Caco-2 (cell line): ENCODE measurements at regions not wholly inside any gene's neighbourhood (a gene's known extent, or its start where the extent isn't known, plus 50 kb on each side); places are given as distances from the start of the nearest gene placed in this dataset.

Experiments
- BruUV-seq: library from RNA; stranded (reverse); fragments of 400-500 nt; replicated peaks from 2 replicates; lab custom pipeline; 2021; lab: Mats Ljungman, UMichigan
- CTCF ChIA-PET: fragments of 300-600 bp; sonication (Branson Sonifier 250); formaldehyde crosslinking; loops from one replicate; lab custom pipeline; 2022; ENCODE audit warnings: antibody characterized with exemption; lab: Charles Lee
- POLR2A ChIA-PET: fragments of 300-600 bp; sonication (Branson Sonifier 250); formaldehyde crosslinking; loops from one replicate; lab custom pipeline; 2022; ENCODE audit warnings: antibody characterized with exemption; lab: Charles Lee
- DNase-seq, 2 experiments: peaks; one replicate each; pipeline versions ENCODE4 v3.0.0 to v3.0.0-alpha.2; 2020 to 2022
- H3K27me3 ChIP-seq: replicated peaks from 2 replicates; pipeline ENCODE4 v1.6.0; 2011; ENCODE audit warnings: low read length; ENCODE audit not compliant: control insufficient read depth, insufficient read depth
- H3K36me3 ChIP-seq: 2 replicates; pipeline ENCODE4 v1.5.1; 2011; ENCODE audit warnings: low read length; ENCODE audit not compliant: control insufficient read depth, insufficient read depth
- H3K4me1 ChIP-seq: fragments of 250-450 bp; sonication (Bioruptor Pico); 2 replicates; pipeline ENCODE4 v1.5.1; 2020; ENCODE audit warnings: mild to moderate bottlenecking
- H3K4me3 ChIP-seq: 2 replicates; pipeline ENCODE4 v1.5.1; 2011; ENCODE audit warnings: low read depth, mild to moderate bottlenecking, control low read depth, low read length
- H3K9me3 ChIP-seq: fragments of 250-450 bp; sonication (Bioruptor Pico); 2 replicates; pipeline ENCODE4 v1.5.1; 2020; ENCODE audit warnings: mild to moderate bottlenecking, moderate library complexity
- H3K27ac Mint-ChIP-seq: one replicate; pipeline ENCODE4 v1.8.0; 2022; ENCODE audit warnings: mixed read lengths; ENCODE audit not compliant: unreplicated experiment
- H3K27me3 Mint-ChIP-seq: one replicate; pipeline ENCODE4 v1.8.0; 2022; ENCODE audit warnings: mixed read lengths; ENCODE audit not compliant: insufficient read depth, unreplicated experiment
- H3K36me3 Mint-ChIP-seq: one replicate; pipeline ENCODE4 v1.8.0; 2022; ENCODE audit warnings: mild to moderate bottlenecking, mixed read lengths; ENCODE audit not compliant: insufficient read depth, unreplicated experiment
- H3K4me1 Mint-ChIP-seq: one replicate; pipeline ENCODE4 v1.8.0; 2022; ENCODE audit warnings: low read depth, mixed read lengths; ENCODE audit not compliant: unreplicated experiment
- H3K4me3 Mint-ChIP-seq: one replicate; pipeline ENCODE4 v1.8.0; 2022; ENCODE audit warnings: mild to moderate bottlenecking, moderate library complexity, mixed read lengths; ENCODE audit not compliant: unreplicated experiment
- H3K9me3 Mint-ChIP-seq: one replicate; pipeline ENCODE4 v1.8.0; 2022; ENCODE audit warnings: mixed read lengths; ENCODE audit not compliant: unreplicated experiment
- intact Hi-C: fragments of 100-400 bp; cut with micrococcal nuclease; formaldehyde crosslinking; loops from one replicate; pipeline ENCODE4 v1.10.0; 2022; ENCODE audit not compliant: unreplicated experiment
- TF ChIP-seq, protein P1 (sequence below), 2 experiments: fragments of 200-600 bp in 1 of 2; IDR thresholded peaks; 1 replicate in 1 of 2; 2 replicates in 1 of 2; pipeline versions ENCODE4 v1.5.1 to v1.8.0; 2011 to 2022; ENCODE audit warnings: antibody characterized with exemption in 1 of 2, control low read depth in 1 of 2, inconsistent platforms in 1 of 2, low read depth in 1 of 2, low read length in 1 of 2, mild to moderate bottlenecking in 1 of 2, moderate library complexity in 1 of 2; ENCODE audit not compliant: insufficient read depth in 1 of 2, severe bottlenecking in 1 of 2, unreplicated experiment in 1 of 2

DNA sequence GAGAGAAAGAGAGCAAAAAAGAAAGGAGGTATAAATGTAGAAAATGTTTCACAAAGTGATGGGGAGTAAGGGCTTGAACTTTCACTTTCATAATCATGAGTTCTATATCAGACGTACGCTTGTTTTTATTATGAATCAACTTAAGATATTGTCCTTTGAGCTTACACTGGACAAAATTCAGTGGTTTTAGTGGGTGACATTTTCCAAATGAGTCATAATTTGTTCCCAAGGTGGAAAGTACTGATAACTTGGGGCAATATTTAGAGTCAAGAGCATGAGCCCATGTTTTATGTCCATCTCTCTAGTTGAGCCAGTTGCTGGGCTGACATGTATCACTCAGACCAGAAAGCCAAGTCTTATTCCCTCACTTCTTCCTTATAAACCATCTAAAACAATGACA, 161.6 kb downstream of the CHRM3 start:
- no peaks in the 10 kb centered on the region for H3K36me3 Mint-ChIP-seq
- no peaks in the 10 kb centered on the region for H3K4me1 Mint-ChIP-seq
- CTCF ChIA-PET, result no interaction called here
- Histone ChIP-seq H3K4me3 (no peak overlapping the region), H3K36me3 (no peaks in the 10 kb centered on the region), H3K9me3 (no peaks in the 10 kb centered on the region), H3K27me3 (no peaks in the 10 kb centered on the region), H3K4me1 (no peaks in the 10 kb centered on the region)
- TF ChIP-seq, protein P1, sequence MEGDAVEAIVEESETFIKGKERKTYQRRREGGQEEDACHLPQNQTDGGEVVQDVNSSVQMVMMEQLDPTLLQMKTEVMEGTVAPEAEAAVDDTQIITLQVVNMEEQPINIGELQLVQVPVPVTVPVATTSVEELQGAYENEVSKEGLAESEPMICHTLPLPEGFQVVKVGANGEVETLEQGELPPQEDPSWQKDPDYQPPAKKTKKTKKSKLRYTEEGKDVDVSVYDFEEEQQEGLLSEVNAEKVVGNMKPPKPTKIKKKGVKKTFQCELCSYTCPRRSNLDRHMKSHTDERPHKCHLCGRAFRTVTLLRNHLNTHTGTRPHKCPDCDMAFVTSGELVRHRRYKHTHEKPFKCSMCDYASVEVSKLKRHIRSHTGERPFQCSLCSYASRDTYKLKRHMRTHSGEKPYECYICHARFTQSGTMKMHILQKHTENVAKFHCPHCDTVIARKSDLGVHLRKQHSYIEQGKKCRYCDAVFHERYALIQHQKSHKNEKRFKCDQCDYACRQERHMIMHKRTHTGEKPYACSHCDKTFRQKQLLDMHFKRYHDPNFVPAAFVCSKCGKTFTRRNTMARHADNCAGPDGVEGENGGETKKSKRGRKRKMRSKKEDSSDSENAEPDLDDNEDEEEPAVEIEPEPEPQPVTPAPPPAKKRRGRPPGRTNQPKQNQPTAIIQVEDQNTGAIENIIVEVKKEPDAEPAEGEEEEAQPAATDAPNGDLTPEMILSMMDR (IDR thresholded peaks at IDR 0.05; ENCODE audit: insufficient read depth in 1 of 2, low read depth in 1 of 2, low read length in 1 of 2, severe bottlenecking in 1 of 2, unreplicated experiment in 1 of 2), result no peak
- H3K27me3 Mint-ChIP-seq, result no peaks in the 10 kb centered on the region
- intact Hi-C loops, result no loop called here
- H3K9me3 Mint-ChIP-seq, result no peaks in the 10 kb centered on the region
- H3K27ac Mint-ChIP-seq, result no peak overlapping the region
- POLR2A ChIA-PET, result no interaction called here
- no TSS peak for BruUV-seq
- no peak for DNase-seq
- no peak overlapping the region for H3K4me3 Mint-ChIP-seq

DNA sequence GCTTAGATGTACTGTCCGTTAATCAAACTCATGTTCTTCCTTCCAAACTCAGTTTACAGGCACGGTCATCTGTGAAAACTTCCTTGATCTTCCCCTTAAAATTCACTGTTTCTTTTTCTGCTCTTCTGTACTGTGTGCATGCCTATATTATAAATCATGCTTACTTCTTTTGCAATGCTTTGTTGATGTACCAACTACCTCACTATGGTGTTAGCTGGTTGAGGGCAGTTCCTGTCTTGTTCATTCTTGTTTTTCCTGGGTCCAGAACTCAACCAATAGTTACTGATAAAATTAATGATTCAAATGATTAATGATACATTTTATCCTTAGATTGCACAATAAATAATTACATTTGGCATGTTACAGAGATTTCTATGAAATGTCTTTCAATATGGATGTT, 163.8 kb downstream of the CHRM3 start:
- Mint-ChIP-seq H3K9me3 (no peaks in the 10 kb centered on the region), H3K27me3 (no peaks in the 10 kb centered on the region), H3K36me3 (no peaks in the 10 kb centered on the region), H3K4me1 (no peaks in the 10 kb centered on the region), H3K27ac (no peak overlapping the region), H3K4me3 (no peak overlapping the region)
- Histone ChIP-seq H3K4me1 (no peaks in the 10 kb centered on the region), H3K9me3 (no peaks in the 10 kb centered on the region), H3K27me3 (no peaks in the 10 kb centered on the region), H3K36me3 (no peaks in the 10 kb centered on the region), H3K4me3 (no peak overlapping the region)
- CTCF ChIA-PET, result no interaction called here
- TF ChIP-seq, protein P1 (IDR thresholded peaks at IDR 0.05; ENCODE audit: insufficient read depth in 1 of 2, low read depth in 1 of 2, low read length in 1 of 2, severe bottlenecking in 1 of 2, unreplicated experiment in 1 of 2), result no peak
- intact Hi-C loops, result no loop called here
- DNase-seq, result no peak
- POLR2A ChIA-PET, result no interaction called here
- no TSS peak for BruUV-seq

DNA sequence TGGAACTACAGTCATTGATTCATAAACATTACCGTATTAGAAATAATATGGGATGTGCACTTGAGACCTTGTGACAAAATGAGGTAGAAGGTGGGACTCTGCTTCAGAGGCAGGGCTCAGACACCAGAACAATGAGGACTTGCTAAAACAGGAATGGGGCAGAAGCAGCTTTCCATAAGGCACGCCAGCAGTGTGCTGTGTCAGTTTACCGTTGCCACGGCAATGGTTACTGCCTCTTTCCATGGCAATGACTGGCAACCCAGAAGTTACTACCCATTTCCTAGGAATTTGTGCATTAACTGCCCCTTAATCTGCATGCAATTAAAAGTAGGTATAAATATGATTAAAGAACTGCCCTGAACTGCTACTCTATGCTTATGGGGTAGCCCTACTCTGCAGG, 169.0 kb downstream of the CHRM3 start:
- DNase-seq, result no peak
- no peaks in the 10 kb centered on the region for H3K4me1 Mint-ChIP-seq
- H3K4me3 Mint-ChIP-seq, result no peak overlapping the region
- POLR2A ChIA-PET, result no interaction called here
- TF ChIP-seq, protein P1 (IDR thresholded peaks at IDR 0.05; ENCODE audit: insufficient read depth in 1 of 2, low read depth in 1 of 2, low read length in 1 of 2, severe bottlenecking in 1 of 2, unreplicated experiment in 1 of 2), result no peak
- H3K36me3 Mint-ChIP-seq, result no peaks in the 10 kb centered on the region
- H3K27me3 Mint-ChIP-seq, result no peaks in the 10 kb centered on the region
- Histone ChIP-seq H3K27me3 (no peaks in the 10 kb centered on the region), H3K4me1 (no peaks in the 10 kb centered on the region), H3K36me3 (no peaks in the 10 kb centered on the region), H3K4me3 (no peak overlapping the region), H3K9me3 (no peaks in the 10 kb centered on the region)
- no peak overlapping the region for H3K27ac Mint-ChIP-seq
- intact Hi-C loops, result no loop called here
- CTCF ChIA-PET, result no interaction called here
- H3K9me3 Mint-ChIP-seq, result no peaks in the 10 kb centered on the region
- no TSS peak for BruUV-seq
